IMR-90 (cell line): ENCODE measurements at regions not wholly inside any gene's neighbourhood (a gene's known extent, or its start where the extent isn't known, plus 50 kb on each side); places are given as distances from the start of the nearest gene placed in this dataset.

Experiments
- ATAC-seq: fragments of 200-7000 bp; cut with Tn5 transposase; 2 replicates; pipeline ENCODE4 v1.9.1; 2020; ENCODE audit warnings: low read depth, mild to moderate bottlenecking, moderate library complexity
- BruUV-seq: library from RNA; stranded (reverse); fragments of 400-500 nt; replicated peaks from 2 replicates; lab custom pipeline; 2021; lab: Mats Ljungman, UMichigan
- CTCF ChIA-PET: fragments of 300-600 bp; formaldehyde crosslinking; extraction: SDS; loops from one replicate; lab custom pipeline; 2021; ENCODE audit warnings: antibody characterized with exemption; lab: Yijun Ruan, JAX
- POLR2A ChIA-PET: fragments of 300-600 bp; sonication (Branson Sonifier 250); formaldehyde crosslinking; loops from one replicate; lab custom pipeline; 2022; ENCODE audit warnings: antibody characterized with exemption; ENCODE audit not compliant: unreplicated experiment; lab: Charles Lee
- DNase-seq: peaks from one replicate; pipeline ENCODE4 v3.0.0; 2013
- H2AFZ ChIP-seq: replicated peaks from 2 replicates; pipeline ENCODE3; 2013; ENCODE audit warnings: low read length, mild to moderate bottlenecking; ENCODE audit not compliant: poor library complexity
- H2AK5ac ChIP-seq: 2 replicates; pipeline ENCODE4 v1.6.1; 2013; ENCODE audit warnings: low read depth, low read length, inconsistent platforms
- H2AK9ac ChIP-seq: replicated peaks from 2 replicates; pipeline ENCODE3; 2013; ENCODE audit warnings: mild to moderate bottlenecking, low read depth, low read length, moderate library complexity; ENCODE audit not compliant: poor library complexity
- H2BK120ac ChIP-seq: 2 replicates; pipeline ENCODE4 v1.6.1; 2013; ENCODE audit warnings: low read depth, low read length, inconsistent platforms
- H2BK15ac ChIP-seq: 3 replicates; pipeline ENCODE4 v1.6.1; 2013; ENCODE audit warnings: low read depth, low read length, inconsistent platforms
- H2BK20ac ChIP-seq: 2 replicates; pipeline ENCODE4 v1.6.1; 2013; ENCODE audit warnings: low read depth, mild to moderate bottlenecking, inconsistent platforms, low read length, moderate library complexity
- H2BK5ac ChIP-seq: 2 replicates; pipeline ENCODE4 v1.6.1; 2013; ENCODE audit warnings: mild to moderate bottlenecking, low read depth, low read length, inconsistent platforms; ENCODE audit not compliant: poor library complexity, severe bottlenecking
- H3K14ac ChIP-seq: replicated peaks from 2 replicates; pipeline ENCODE4 v1.6.1; 2013; ENCODE audit warnings: low read depth, low read length, inconsistent platforms
- H3K18ac ChIP-seq: 2 replicates; pipeline ENCODE4 v1.6.1; 2013; ENCODE audit warnings: low read depth, low read length, control low read depth
- H3K23ac ChIP-seq: 2 replicates; pipeline ENCODE4 v1.6.1; 2013; ENCODE audit warnings: low read depth, low read length, inconsistent platforms
- H3K27ac ChIP-seq: 2 replicates; pipeline ENCODE4 v1.5.1; 2013; ENCODE audit warnings: mild to moderate bottlenecking, control low read depth, low read length; ENCODE audit not compliant: insufficient read depth
- H3K27me3 ChIP-seq: 2 replicates; pipeline ENCODE4 v1.6.1; 2013; ENCODE audit warnings: low read length; ENCODE audit not compliant: control insufficient read depth, insufficient read depth
- H3K36me3 ChIP-seq: 2 replicates; pipeline ENCODE4 v1.6.1; 2013; ENCODE audit warnings: low read length, mixed read lengths; ENCODE audit not compliant: control insufficient read depth, insufficient read depth
- H3K4ac ChIP-seq: 2 replicates; pipeline ENCODE4 v1.6.1; 2013; ENCODE audit warnings: low read depth, low read length, inconsistent platforms
- H3K4me1 ChIP-seq: 2 replicates; pipeline ENCODE4 v1.6.1; 2013; ENCODE audit warnings: low read length, mixed read lengths; ENCODE audit not compliant: control insufficient read depth, insufficient read depth
- H3K4me2 ChIP-seq: 2 replicates; pipeline ENCODE4 v1.6.1; 2013; ENCODE audit warnings: low read depth, mild to moderate bottlenecking, control low read depth, low read length, moderate library complexity
- H3K4me3 ChIP-seq: 2 replicates; pipeline ENCODE4 v1.5.1; 2013; ENCODE audit warnings: low read depth, mild to moderate bottlenecking, control low read depth, low read length, moderate library complexity; ENCODE audit not compliant: insufficient read depth
- H3K56ac ChIP-seq: 2 replicates; pipeline ENCODE4 v1.6.1; 2013; ENCODE audit warnings: low read length, inconsistent platforms; ENCODE audit not compliant: insufficient read depth; ENCODE audit errors: extremely low read depth
- H3K79me1 ChIP-seq, 2 experiments: 2 replicates each; pipeline ENCODE4 v1.6.1; 2013; ENCODE audit warnings: low read length in 2 of 2, inconsistent platforms in 1 of 2, low read depth in 1 of 2
- H3K9ac ChIP-seq: 2 replicates; pipeline ENCODE4 v1.6.1; 2013; ENCODE audit warnings: low read depth, low read length, control low read depth
- H3K9me1 ChIP-seq: 2 replicates; pipeline ENCODE4 v1.6.1; 2013; ENCODE audit warnings: low read length, inconsistent platforms; ENCODE audit not compliant: insufficient read depth
- H3K9me3 ChIP-seq: 2 replicates; pipeline ENCODE4 v1.6.1; 2013; ENCODE audit warnings: low read length; ENCODE audit not compliant: control insufficient read depth, insufficient read depth
- H4K20me1 ChIP-seq: 2 replicates; pipeline ENCODE4 v1.6.1; 2013; ENCODE audit warnings: low read length, inconsistent platforms; ENCODE audit not compliant: insufficient read depth
- H4K5ac ChIP-seq: 2 replicates; pipeline ENCODE4 v1.6.1; 2013; ENCODE audit warnings: mild to moderate bottlenecking, low read depth, low read length, control low read depth
- H4K8ac ChIP-seq, 2 experiments: 2 replicates each; pipeline ENCODE4 v1.6.1; 2013; ENCODE audit warnings: low read depth in 2 of 2, low read length in 2 of 2, control low read depth in 1 of 2, inconsistent platforms in 1 of 2
- H4K91ac ChIP-seq: 2 replicates; pipeline ENCODE4 v1.6.1; 2013; ENCODE audit warnings: low read depth, low read length, inconsistent platforms; ENCODE audit not compliant: insufficient read depth
- BHLHE40 ChIP-seq: fragments of 150-350 bp; IDR thresholded peaks from 2 replicates; pipeline ENCODE4 v1.6.1; 2016; ENCODE audit warnings: mild to moderate bottlenecking, low read depth, low read length
- CEBPB ChIP-seq: IDR thresholded peaks from 2 replicates; pipeline ENCODE4 v1.6.1; 2012; ENCODE audit warnings: low read depth, low read length, improper control_type of control experiment
- CHD1 ChIP-seq: IDR thresholded peaks from 2 replicates; pipeline ENCODE4 v1.6.1; 2012; ENCODE audit warnings: low read depth, low read length, improper control_type of control experiment
- FOS ChIP-seq: fragments of 150-350 bp; IDR thresholded peaks from 2 replicates; pipeline ENCODE4 v1.6.1; 2016; ENCODE audit warnings: low read depth, low read length
- MAFK ChIP-seq: IDR thresholded peaks from 2 replicates; pipeline ENCODE4 v1.6.1; 2012; ENCODE audit warnings: low read depth, low read length, improper control_type of control experiment
- MAZ ChIP-seq: IDR thresholded peaks from 2 replicates; pipeline ENCODE4 v1.6.1; 2012; ENCODE audit warnings: low read depth, mild to moderate bottlenecking, low read length, improper control_type of control experiment, moderate library complexity, borderline replicate concordance
- MXI1 ChIP-seq: IDR thresholded peaks from 2 replicates; pipeline ENCODE4 v1.6.1; 2012; ENCODE audit warnings: low read depth, mild to moderate bottlenecking, low read length, moderate library complexity, borderline replicate concordance
- POLR2A ChIP-seq: IDR thresholded peaks from 2 replicates; pipeline ENCODE4 v1.6.1; 2012; ENCODE audit warnings: mild to moderate bottlenecking, low read depth, low read length
- RAD21 ChIP-seq: IDR thresholded peaks from 2 replicates; pipeline ENCODE4 v1.6.1; 2012; ENCODE audit warnings: low read length, improper control_type of control experiment
- RCOR1 ChIP-seq: IDR thresholded peaks from 2 replicates; pipeline ENCODE4 v1.6.1; 2012; ENCODE audit warnings: mild to moderate bottlenecking, low read length, improper control_type of control experiment; ENCODE audit not compliant: insufficient replicate concordance
- RFX5 ChIP-seq: IDR thresholded peaks from 2 replicates; pipeline ENCODE4 v1.8.0; 2012; ENCODE audit warnings: low read depth, mild to moderate bottlenecking, low read length, moderate library complexity
- SMC3 ChIP-seq: fragments of 150-350 bp; IDR thresholded peaks from 2 replicates; pipeline ENCODE4 v1.6.1; 2016; ENCODE audit warnings: low read depth, mild to moderate bottlenecking, antibody characterized with exemption, low read length, moderate library complexity
- dilution Hi-C: fragments of 300-500 bp; cut with HindIII; formaldehyde crosslinking; loops from one replicate; pipeline ENCODE4 v1.14.3; 2018; ENCODE audit warnings: low sequenced_read_pairs; ENCODE audit not compliant: unreplicated experiment
- in situ Hi-C: fragments of 300-500 bp; cut with MboI; formaldehyde crosslinking; loops from 3 replicates; pipeline ENCODE4 v1.14.3; 2019; ENCODE audit warnings: low sequenced_read_pairs, inconsistent platforms, mixed read lengths
- intact Hi-C: fragments of 100-400 bp; cut with micrococcal nuclease; formaldehyde crosslinking; loops from 2 replicates; pipeline ENCODE4 v1.10.0; 2022
- TF ChIP-seq, protein P1 (sequence below): fragments of 150-350 bp; IDR thresholded peaks from 2 replicates; pipeline ENCODE4 v1.6.1; 2016; ENCODE audit warnings: low read depth, mild to moderate bottlenecking, low read length, moderate library complexity, borderline replicate concordance

DNA sequence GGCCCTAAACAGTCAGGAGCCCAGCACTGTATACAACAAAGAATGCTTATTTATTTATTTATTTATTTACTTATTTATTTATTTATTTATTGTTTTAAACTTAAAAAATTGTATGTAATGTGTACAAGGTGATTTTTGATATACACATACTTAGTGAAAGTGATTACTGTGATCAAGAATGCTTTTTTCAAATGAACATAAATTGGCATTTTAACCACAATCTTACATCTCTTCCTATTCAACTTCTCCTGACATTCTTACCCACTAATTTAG lies 776.6 kb downstream of the TSN start:
- Histone ChIP-seq H2BK20ac (no peak overlapping the region), H4K8ac (no peak overlapping the region), H3K4me3 (no peak overlapping the region), H2AFZ (no peak overlapping the region), H3K23ac (no peak overlapping the region), H3K27ac (no peak overlapping the region), H3K14ac (no peak overlapping the region), H3K27me3 (no peaks in the 10 kb centered on the region), H3K9ac (no peak overlapping the region), H4K5ac (no peak overlapping the region), H3K36me3 (no peaks in the 10 kb centered on the region), H3K56ac (no peak overlapping the region), H2AK9ac (no peak overlapping the region), H2BK5ac (no peak overlapping the region), H3K18ac (no peak overlapping the region), H2AK5ac (no peak overlapping the region), H3K4ac (no peak overlapping the region), H3K4me1 (no peaks in the 10 kb centered on the region), H2BK120ac (no peak overlapping the region), H3K4me2 (no peak overlapping the region), H3K79me1 (no peaks in the 10 kb centered on the region), H2BK15ac (no peak overlapping the region), H3K9me1 (no peaks in the 10 kb centered on the region), H3K9me3 (peaks cover 8% of the 10 kb centered on the region; the same call in 1 of the 2 replicates), H4K20me1 (no peaks in the 10 kb centered on the region), H4K91ac (no peak overlapping the region)
- DNase-seq (no peak), ATAC-seq (no peak)
- TF ChIP-seq CEBPB (no peak), RAD21 (no peak), FOS (no peak), SMC3 (no peak), CHD1 (no peak), POLR2A (no peak), MXI1 (no peak), MAFK (no peak), MAZ (no peak), BHLHE40 (no peak), RFX5 (no peak), RCOR1 (no peak)
- TF ChIP-seq, protein P1, sequence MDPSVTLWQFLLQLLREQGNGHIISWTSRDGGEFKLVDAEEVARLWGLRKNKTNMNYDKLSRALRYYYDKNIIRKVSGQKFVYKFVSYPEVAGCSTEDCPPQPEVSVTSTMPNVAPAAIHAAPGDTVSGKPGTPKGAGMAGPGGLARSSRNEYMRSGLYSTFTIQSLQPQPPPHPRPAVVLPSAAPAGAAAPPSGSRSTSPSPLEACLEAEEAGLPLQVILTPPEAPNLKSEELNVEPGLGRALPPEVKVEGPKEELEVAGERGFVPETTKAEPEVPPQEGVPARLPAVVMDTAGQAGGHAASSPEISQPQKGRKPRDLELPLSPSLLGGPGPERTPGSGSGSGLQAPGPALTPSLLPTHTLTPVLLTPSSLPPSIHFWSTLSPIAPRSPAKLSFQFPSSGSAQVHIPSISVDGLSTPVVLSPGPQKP = no peak
- ChIA-PET CTCF (no interaction called here), POLR2A (no interaction called here)
- in situ Hi-C loops (no loop called here), intact Hi-C loops (no loop called here), dilution Hi-C loops (no loop called here)
- no TSS peak for BruUV-seq
